ENCODE measurements at regions not wholly inside any gene's neighbourhood (a gene's known extent, or its start where the extent isn't known, plus 50 kb on each side); places are given as distances from the start of the nearest gene placed in this dataset.

- no peak for TF ChIP-seq REST (IDR thresholded peaks at IDR 0.05; ENCODE audit: low read depth, low read length)
- TF ChIP-seq CTCF (IDR thresholded peaks at IDR 0.05 in 2 of 3, conservative IDR thresholded peaks at IDR 0.05 in 1 of 3; ENCODE audit: control insufficient read depth in 2 of 3, extremely low read depth in 1 of 3, insufficient read depth in 1 of 3, low read depth in 3 of 3, low read length in 3 of 3) = no peak
- TF ChIP-seq SIX5 (IDR thresholded peaks at IDR 0.05; ENCODE audit: low read depth, low read length, severe bottlenecking) = no peak
- no peak for TF ChIP-seq POLR2A (IDR thresholded peaks at IDR 0.05; ENCODE audit: low read depth, low read length)
- no peak for TF ChIP-seq SP1 (IDR thresholded peaks at IDR 0.05; ENCODE audit: low read depth, low read length)
Measured at GRCh38 chr1:218557731-218558130, 212.6 kb downstream of the TGFB2 start.

All from GM12878 (cell line).